ENCODE measurements at regions not wholly inside any gene's neighbourhood (a gene's known extent, or its start where the extent isn't known, plus 50 kb on each side); places are given as distances from the start of the nearest gene placed in this dataset.

GRCh38 chr20:60332523-60332922, 374.3 kb downstream of the CDH26 start:
- Mint-ChIP-seq H3K4me1 (ENCODE audit: low read depth, unreplicated experiment) (no peaks in the 10 kb centered on the region), H3K9me3 (ENCODE audit: unreplicated experiment) (peaks cover 3% of the 10 kb centered on the region), H3K4me3 (ENCODE audit: unreplicated experiment) (no peak overlapping the region), H3K27ac (ENCODE audit: unreplicated experiment) (no peak overlapping the region), H3K27me3 (ENCODE audit: low read depth, unreplicated experiment) (peaks cover 9% of the 10 kb centered on the region), H3K36me3 (ENCODE audit: low read depth, unreplicated experiment) (no peaks in the 10 kb centered on the region)
- Histone ChIP-seq H3K4me1 (ENCODE audit: insufficient read depth, low read length) (no peaks in the 10 kb centered on the region), H3K27ac (ENCODE audit: low read depth, low read length) (no peak overlapping the region), H3K9ac (ENCODE audit: low read length) (no peak overlapping the region), H3K4me3 (ENCODE audit: insufficient read depth, low read depth, low read length) (no peak overlapping the region), H3K9me3 (ENCODE audit: insufficient read depth, low read depth, low read length) (no peaks in the 10 kb centered on the region), H3K27me3 (ENCODE audit: insufficient read depth, low read length) (no peaks in the 10 kb centered on the region), H3K36me3 (ENCODE audit: insufficient read depth, low read length) (no peaks in the 10 kb centered on the region), H2AFZ (ENCODE audit: low read depth, low read length) (no peak overlapping the region), H4K20me1 (ENCODE audit: insufficient read depth, low read length) (no peaks in the 10 kb centered on the region), H3K4me2 (ENCODE audit: low read length) (no peak overlapping the region), H3K79me2 (ENCODE audit: insufficient read depth, low read length) (no peaks in the 10 kb centered on the region)
- FAIRE-seq = no peak
- DNase-seq (ENCODE audit: low read depth) = no peak
- no peak for TF ChIP-seq CTCF (IDR thresholded peaks at IDR 0.05; ENCODE audit: insufficient read depth, low read depth, low read length)
- TF ChIP-seq EZH2 (IDR thresholded peaks at IDR 0.05; ENCODE audit: insufficient read depth, low read length) = no peak

DNA sequence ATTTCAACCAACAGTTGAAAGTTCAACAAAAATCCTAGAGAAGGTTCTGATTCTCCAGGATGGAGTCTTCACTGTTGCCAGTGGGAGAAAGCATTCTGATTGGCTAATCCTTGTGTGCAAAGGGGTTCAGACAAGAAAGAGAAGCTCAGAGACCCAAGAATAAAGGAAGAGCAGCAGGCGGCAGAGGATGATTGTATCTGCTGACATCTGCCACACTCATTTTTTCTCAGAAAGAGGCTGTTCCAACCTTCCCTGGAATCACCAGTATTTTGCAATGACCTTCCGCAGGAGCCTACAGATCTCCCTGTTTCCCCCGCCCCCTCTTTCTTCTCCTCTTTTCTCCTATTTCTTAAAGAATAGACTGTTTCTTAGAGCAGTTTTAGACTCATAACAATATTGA, 376.7 kb downstream of the CDH26 start:
- Histone ChIP-seq H3K36me3 (ENCODE audit: insufficient read depth, low read length) (no peaks in the 10 kb centered on the region), H3K27ac (ENCODE audit: low read depth, low read length) (no peak overlapping the region), H3K4me1 (ENCODE audit: insufficient read depth, low read length) (no peaks in the 10 kb centered on the region), H3K4me2 (ENCODE audit: low read length) (no peak overlapping the region), H3K9ac (ENCODE audit: low read length) (no peak overlapping the region), H4K20me1 (ENCODE audit: insufficient read depth, low read length) (no peaks in the 10 kb centered on the region), H3K27me3 (ENCODE audit: insufficient read depth, low read length) (no peaks in the 10 kb centered on the region), H3K9me3 (ENCODE audit: insufficient read depth, low read depth, low read length) (no peaks in the 10 kb centered on the region), H2AFZ (ENCODE audit: low read depth, low read length) (no peak overlapping the region), H3K79me2 (ENCODE audit: insufficient read depth, low read length) (no peaks in the 10 kb centered on the region), H3K4me3 (ENCODE audit: insufficient read depth, low read depth, low read length) (no peak overlapping the region)
- DNase-seq (ENCODE audit: low read depth) = no peak
- H3K4me1 Mint-ChIP-seq (ENCODE audit: low read depth, unreplicated experiment) = no peaks in the 10 kb centered on the region
- H3K27ac Mint-ChIP-seq (ENCODE audit: unreplicated experiment) = no peak overlapping the region
- H3K4me3 Mint-ChIP-seq (ENCODE audit: unreplicated experiment) = no peak overlapping the region
- H3K9me3 Mint-ChIP-seq (ENCODE audit: unreplicated experiment) = peaks cover 5% of the 10 kb centered on the region
- H3K27me3 Mint-ChIP-seq (ENCODE audit: low read depth, unreplicated experiment) = peaks cover 7% of the 10 kb centered on the region
- FAIRE-seq = no peak
- TF ChIP-seq EZH2 (IDR thresholded peaks at IDR 0.05; ENCODE audit: insufficient read depth, low read length) (no peak), CTCF (IDR thresholded peaks at IDR 0.05; ENCODE audit: insufficient read depth, low read depth, low read length) (no peak)
- H3K36me3 Mint-ChIP-seq (ENCODE audit: low read depth, unreplicated experiment) = no peaks in the 10 kb centered on the region

DNA sequence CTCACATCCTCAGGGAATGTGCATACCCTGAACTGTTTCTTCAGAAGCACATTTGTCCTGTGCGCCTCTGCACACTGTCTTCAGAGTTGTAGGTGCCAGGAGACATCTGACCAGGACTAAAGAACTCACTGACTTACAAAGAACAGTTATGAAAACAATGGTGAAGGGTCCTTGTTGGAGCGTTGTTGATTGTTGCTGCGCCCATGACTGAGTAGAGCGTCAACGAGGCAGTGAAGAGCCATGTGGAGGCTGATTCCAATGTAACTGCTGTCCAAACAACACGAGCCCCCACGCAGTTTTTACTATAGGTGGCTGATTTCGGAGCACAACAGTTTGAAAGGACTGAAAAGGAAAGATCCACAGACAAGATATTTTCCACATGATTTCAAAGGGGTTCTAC, 380.3 kb downstream of the CDH26 start:
- Histone ChIP-seq H3K36me3 (ENCODE audit: insufficient read depth, low read length) (no peaks in the 10 kb centered on the region), H2AFZ (ENCODE audit: low read depth, low read length) (no peak overlapping the region), H3K9ac (ENCODE audit: low read length) (no peak overlapping the region), H3K9me3 (ENCODE audit: insufficient read depth, low read depth, low read length) (no peaks in the 10 kb centered on the region), H3K4me3 (ENCODE audit: insufficient read depth, low read depth, low read length) (no peak overlapping the region), H3K4me2 (ENCODE audit: low read length) (no peak overlapping the region), H3K79me2 (ENCODE audit: insufficient read depth, low read length) (no peaks in the 10 kb centered on the region), H3K27me3 (ENCODE audit: insufficient read depth, low read length) (no peaks in the 10 kb centered on the region), H3K4me1 (ENCODE audit: insufficient read depth, low read length) (no peaks in the 10 kb centered on the region), H4K20me1 (ENCODE audit: insufficient read depth, low read length) (no peaks in the 10 kb centered on the region), H3K27ac (ENCODE audit: low read depth, low read length) (no peak overlapping the region)
- Mint-ChIP-seq H3K36me3 (ENCODE audit: low read depth, unreplicated experiment) (no peaks in the 10 kb centered on the region), H3K4me3 (ENCODE audit: unreplicated experiment) (no peak overlapping the region), H3K27me3 (ENCODE audit: low read depth, unreplicated experiment) (peaks cover 10% of the 10 kb centered on the region), H3K4me1 (ENCODE audit: low read depth, unreplicated experiment) (no peaks in the 10 kb centered on the region), H3K27ac (ENCODE audit: unreplicated experiment) (no peak overlapping the region), H3K9me3 (ENCODE audit: unreplicated experiment) (peaks cover 5% of the 10 kb centered on the region)
- TF ChIP-seq CTCF (IDR thresholded peaks at IDR 0.05; ENCODE audit: insufficient read depth, low read depth, low read length) (no peak), EZH2 (IDR thresholded peaks at IDR 0.05; ENCODE audit: insufficient read depth, low read length) (no peak)
- DNase-seq (ENCODE audit: low read depth) (no peak), FAIRE-seq (no peak)

All from astrocyte (in vitro differentiated cells and primary cell).